ENCODE measurements at regions not wholly inside any gene's neighbourhood (a gene's known extent, or its start where the extent isn't known, plus 50 kb on each side); places are given as distances from the start of the nearest gene placed in this dataset.

DNA sequence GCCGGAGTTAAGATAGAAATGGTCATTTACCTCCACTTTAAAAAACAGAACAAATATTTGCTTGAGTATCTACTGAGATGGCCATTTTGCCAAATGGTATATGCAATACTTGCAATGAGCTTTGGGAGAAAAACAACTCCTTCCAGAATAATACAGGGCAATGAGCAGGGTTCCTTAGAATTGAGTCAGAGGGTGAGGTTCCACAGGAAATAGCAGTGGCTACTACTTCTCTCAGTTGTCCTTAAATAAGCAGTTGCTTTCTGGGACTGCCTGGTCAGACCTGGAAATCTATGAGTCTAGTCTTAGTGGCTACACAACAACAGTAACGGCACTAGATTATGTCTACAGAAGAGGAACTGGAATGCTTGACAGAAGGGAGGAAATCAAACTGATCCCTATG, 80.9 kb upstream of the CCDC85A start:
- Histone ChIP-seq H4K20me1 (ENCODE audit: low read depth) (no peaks in the 10 kb centered on the region), H3K9me3 (ENCODE audit: low read depth) (no peaks in the 10 kb centered on the region), H3K9ac (no peak overlapping the region), H3K79me2 (ENCODE audit: low read depth) (no peaks in the 10 kb centered on the region), H3K27ac (no peak overlapping the region), H2AFZ (replicated peaks) (no peak overlapping the region), H3K36me3 (no peaks in the 10 kb centered on the region), H3K4me2 (no peak overlapping the region), H3K4me3 (no peak overlapping the region), H3K4me1 (peaks cover 6% of the 10 kb centered on the region), H3F3A (ENCODE audit: low read depth) (no peaks in the 10 kb centered on the region), H3K27me3 (no peaks in the 10 kb centered on the region)
- Mint-ChIP-seq H3K27ac (no peak overlapping the region), H3K4me3 (no peak overlapping the region), H3K27me3 (ENCODE audit: insufficient read depth, low read depth) (no peaks in the 10 kb centered on the region), H3K36me3 (no peaks in the 10 kb centered on the region), H3K4me1 (no peaks in the 10 kb centered on the region), H3K9me3 (no peaks in the 10 kb centered on the region)
- no peak for TF ChIP-seq EZH2phosphoT487 (IDR thresholded peaks at IDR 0.05)
- no peak for TF ChIP-seq CTCF (IDR thresholded peaks at IDR 0.05)
- TF ChIP-seq EZH2 (IDR thresholded peaks at IDR 0.05): no peak
- DNase-seq (ENCODE audit: low spot score): no peak

GRCh38 chr2:56104962-56105361, 78.8 kb upstream of the CCDC85A start:
- Histone ChIP-seq H3K27me3 (no peaks in the 10 kb centered on the region), H3K9me3 (ENCODE audit: low read depth) (no peaks in the 10 kb centered on the region), H3K79me2 (ENCODE audit: low read depth) (no peaks in the 10 kb centered on the region), H3F3A (ENCODE audit: low read depth) (no peaks in the 10 kb centered on the region), H3K4me1 (peaks cover 6% of the 10 kb centered on the region), H2AFZ (replicated peaks) (no peak overlapping the region), H3K4me3 (no peak overlapping the region), H3K27ac (no peak overlapping the region), H3K4me2 (no peak overlapping the region), H4K20me1 (ENCODE audit: low read depth) (no peaks in the 10 kb centered on the region), H3K9ac (no peak overlapping the region), H3K36me3 (no peaks in the 10 kb centered on the region)
- H3K27ac Mint-ChIP-seq: no peak overlapping the region
- DNase-seq (ENCODE audit: low spot score): no peak
- TF ChIP-seq CTCF (IDR thresholded peaks at IDR 0.05) (no peak), EZH2phosphoT487 (IDR thresholded peaks at IDR 0.05) (no peak), EZH2 (IDR thresholded peaks at IDR 0.05) (no peak)
- H3K4me3 Mint-ChIP-seq: no peak overlapping the region
- H3K36me3 Mint-ChIP-seq: no peaks in the 10 kb centered on the region
- H3K9me3 Mint-ChIP-seq: no peaks in the 10 kb centered on the region
- no peaks in the 10 kb centered on the region for H3K4me1 Mint-ChIP-seq
- peaks cover 4% of the 10 kb centered on the region for H3K27me3 Mint-ChIP-seq (ENCODE audit: insufficient read depth, low read depth)

DNA sequence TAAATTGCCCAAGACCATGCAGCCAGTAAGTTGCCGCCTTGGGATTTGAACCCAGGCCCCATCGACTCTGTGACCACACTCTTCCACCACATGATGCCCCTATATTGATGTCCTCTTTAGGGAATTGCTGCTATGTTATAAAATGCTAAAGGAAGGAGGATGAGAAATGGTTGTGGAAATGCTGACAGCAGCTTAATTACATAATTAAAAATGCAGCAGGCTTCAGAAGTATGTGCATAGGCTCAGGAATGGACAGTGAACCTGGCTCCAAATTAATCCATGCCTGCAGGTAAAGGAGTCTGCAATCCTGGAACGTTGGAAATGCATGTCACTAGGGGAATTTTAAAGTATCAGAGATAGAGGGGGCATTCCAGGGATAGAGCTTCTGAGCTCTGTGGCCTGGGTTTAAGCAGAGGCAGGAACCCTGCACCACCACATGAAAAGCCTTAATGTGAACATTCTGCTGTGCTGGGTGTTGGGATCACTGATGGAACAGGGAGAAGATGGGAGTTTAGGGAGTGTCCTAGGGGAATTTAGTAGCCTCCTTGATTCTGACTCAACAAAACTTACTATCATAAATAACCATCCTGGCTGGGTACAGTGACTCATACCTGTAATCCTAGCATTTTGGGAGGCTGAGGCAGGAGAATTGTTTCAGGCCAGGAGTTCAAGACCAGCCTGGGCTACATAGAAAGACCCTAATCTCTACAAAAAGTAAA, 76.1 kb upstream of the CCDC85A start:
- Mint-ChIP-seq H3K36me3 (no peaks in the 10 kb centered on the region), H3K4me1 (peaks cover under 1% of the 10 kb centered on the region), H3K9me3 (no peaks in the 10 kb centered on the region), H3K4me3 (no peak overlapping the region), H3K27ac (no peak overlapping the region), H3K27me3 (ENCODE audit: insufficient read depth, low read depth) (peaks cover 4% of the 10 kb centered on the region)
- no peak overlapping the region for H2AFZ ChIP-seq (replicated peaks)
- DNase-seq (ENCODE audit: low spot score): no peak
- no peaks in the 10 kb centered on the region for H3F3A ChIP-seq (ENCODE audit: low read depth)
- H3K36me3 ChIP-seq: no peaks in the 10 kb centered on the region
- no peak overlapping the region for H3K27ac ChIP-seq
- H3K4me2 ChIP-seq: no peak overlapping the region
- H3K9me3 ChIP-seq (ENCODE audit: low read depth): no peaks in the 10 kb centered on the region
- no peaks in the 10 kb centered on the region for H3K4me1 ChIP-seq
- no peak for TF ChIP-seq CTCF (IDR thresholded peaks at IDR 0.05)
- TF ChIP-seq EZH2 (IDR thresholded peaks at IDR 0.05): no peak
- no peak for TF ChIP-seq EZH2phosphoT487 (IDR thresholded peaks at IDR 0.05)
- H3K27me3 ChIP-seq: no peaks in the 10 kb centered on the region
- no peaks in the 10 kb centered on the region for H3K79me2 ChIP-seq (ENCODE audit: low read depth)
- H3K9ac ChIP-seq: no peak overlapping the region
- H3K4me3 ChIP-seq: no peak overlapping the region
- no peaks in the 10 kb centered on the region for H4K20me1 ChIP-seq (ENCODE audit: low read depth)
